ENCODE measurements at regions not wholly inside any gene's neighbourhood (a gene's known extent, or its start where the extent isn't known, plus 50 kb on each side); places are given as distances from the start of the nearest gene placed in this dataset.

DNA sequence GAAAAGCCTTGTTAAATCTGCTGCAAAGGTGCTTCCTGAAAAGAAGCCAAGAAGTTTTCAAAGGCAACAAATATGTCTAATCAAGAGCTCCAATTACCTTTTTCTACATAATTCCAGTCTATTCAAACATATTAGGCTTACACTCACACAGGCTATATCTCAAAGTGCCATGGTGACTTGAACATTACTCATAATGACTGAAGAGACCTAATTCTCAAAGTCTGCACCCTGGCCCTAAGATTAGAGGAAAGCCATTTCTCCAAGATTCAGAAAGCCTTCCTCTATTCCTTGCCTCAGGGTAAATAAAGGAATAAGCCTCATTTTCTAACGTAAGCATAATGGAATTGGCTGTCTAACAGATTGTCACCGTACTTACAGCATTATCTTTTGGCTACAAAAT, 78.3 kb upstream of the THSD7A start:
- TF ChIP-seq CTCF (IDR thresholded peaks at IDR 0.05) = no peak
- no peak for TF ChIP-seq POLR2A (IDR thresholded peaks at IDR 0.05)

All from right lobe of liver (tissue), 4 donors.